Kasumi-1 (cell line): ENCODE measurements at regions not wholly inside any gene's neighbourhood (a gene's known extent, or its start where the extent isn't known, plus 50 kb on each side); places are given as distances from the start of the nearest gene placed in this dataset.
"Not testable (repeated sequence)": the region's sequence is repeated elsewhere in the genome, so short reads cannot be mapped to it uniquely, and the experiment has no call there.

Source experiments
- DNase-seq, 2 experiments: peaks; one replicate each; lab custom pipeline; 2025; lab: John Stamatoyannopoulos, UW

- DNase-seq: no peak
Observed at GRCh38 chr7:49481075-49481474, 292.4 kb upstream of the VWC2 start.

- no peak for DNase-seq
Observed at GRCh38 chr7:49483142-49483541, 290.3 kb upstream of the VWC2 start.

- DNase-seq: no peak
Observed at GRCh38 chr7:49486974-49487829, 286.2 kb upstream of the VWC2 start.

GRCh38 chr7:49487830-49488140, 285.7 kb upstream of the VWC2 start:
- no peak for DNase-seq

- no peak for DNase-seq
Observed at GRCh38 chr7:49488573-49488972, 284.9 kb upstream of the VWC2 start.

GRCh38 chr7:49497471-49497870, 276.0 kb upstream of the VWC2 start:
- DNase-seq: no peak

GRCh38 chr7:49500741-49501140, 272.7 kb upstream of the VWC2 start:
- DNase-seq: no peak

GRCh38 chr7:49507206-49507605, 266.2 kb upstream of the VWC2 start:
- DNase-seq: not testable (repeated sequence)

- DNase-seq: no peak
Observed at GRCh38 chr7:49513911-49514310, 259.5 kb upstream of the VWC2 start.

GRCh38 chr7:49520951-49521350, 252.5 kb upstream of the VWC2 start:
- no peak for DNase-seq

- no peak for DNase-seq
Observed at GRCh38 chr7:49522111-49522510, 251.3 kb upstream of the VWC2 start.

- no peak for DNase-seq
Observed at GRCh38 chr7:49523870-49524269, 249.6 kb upstream of the VWC2 start.

GRCh38 chr7:49527182-49527581, 246.3 kb upstream of the VWC2 start:
- no peak for DNase-seq

GRCh38 chr7:49530481-49530880, 243.0 kb upstream of the VWC2 start:
- DNase-seq: no peak

GRCh38 chr7:49563693-49564378, 209.6 kb upstream of the VWC2 start:
- DNase-seq: no peak

- DNase-seq: no peak
Observed at GRCh38 chr7:49564379-49564714, 209.1 kb upstream of the VWC2 start.

- DNase-seq: no peak
Observed at GRCh38 chr7:49577576-49577975, 195.9 kb upstream of the VWC2 start.

- DNase-seq: no peak
Observed at GRCh38 chr7:49579408-49579807, 194.0 kb upstream of the VWC2 start.

- no peak for DNase-seq
Observed at GRCh38 chr7:49580000-49580399, 193.4 kb upstream of the VWC2 start.

- no peak for DNase-seq
Observed at GRCh38 chr7:49580761-49581160, 192.7 kb upstream of the VWC2 start.

- no peak for DNase-seq
Observed at GRCh38 chr7:49583440-49583839, 190.0 kb upstream of the VWC2 start.

- no peak for DNase-seq
Observed at GRCh38 chr7:49596701-49597491, 176.5 kb upstream of the VWC2 start.

GRCh38 chr7:49597805-49598204, 175.6 kb upstream of the VWC2 start:
- no peak for DNase-seq
